ENCODE measurements at regions not wholly inside any gene's neighbourhood (a gene's known extent, or its start where the extent isn't known, plus 50 kb on each side); places are given as distances from the start of the nearest gene placed in this dataset.
"Not testable (repeated sequence)": the region's sequence is repeated elsewhere in the genome, so short reads cannot be mapped to it uniquely, and the experiment has no call there.

GRCh38 chr1:214095896-214096295, 108.1 kb downstream of the PROX1 start:
- H3K36me3 ChIP-seq (ENCODE audit: control insufficient read depth, insufficient read depth, low read length); H3K4me3 ChIP-seq (replicated peaks in 1 of 4; ENCODE audit: control extremely low read depth in 1 of 4, insufficient read depth in 1 of 4, low read depth in 3 of 4, low read length in 4 of 4); H3K9me3 ChIP-seq (ENCODE audit: control insufficient read depth, insufficient read depth, low read depth, low read length); H3K4me2 ChIP-seq (ENCODE audit: extremely low read depth, insufficient read depth, low read length); H3K79me2 ChIP-seq (ENCODE audit: control insufficient read depth, insufficient read depth, low read length); DNase-seq (ENCODE audit: low read depth in 2 of 2); H4K20me1 ChIP-seq (ENCODE audit: control insufficient read depth, extremely low read depth, insufficient read depth, low read length); H3K27me3 ChIP-seq (ENCODE audit: control insufficient read depth, insufficient read depth, low read length); H3K4me1 ChIP-seq (ENCODE audit: control insufficient read depth, extremely low read depth, insufficient read depth, low read length); H3K27ac ChIP-seq (ENCODE audit: insufficient read depth, low read length); H3K9ac ChIP-seq (ENCODE audit: insufficient read depth, low read length); H2AFZ ChIP-seq (ENCODE audit: low read length): not testable (repeated sequence)

- Histone ChIP-seq H3K9me3 (ENCODE audit: control insufficient read depth, insufficient read depth, low read depth, low read length) (no peaks in the 10 kb centered on the region), H2AFZ (ENCODE audit: low read length) (no peak overlapping the region), H3K4me2 (ENCODE audit: extremely low read depth, insufficient read depth, low read length) (no peak overlapping the region), H4K20me1 (ENCODE audit: control insufficient read depth, extremely low read depth, insufficient read depth, low read length) (no peaks in the 10 kb centered on the region), H3K36me3 (ENCODE audit: control insufficient read depth, insufficient read depth, low read length) (no peaks in the 10 kb centered on the region), H3K9ac (ENCODE audit: insufficient read depth, low read length) (no peak overlapping the region), H3K79me2 (ENCODE audit: control insufficient read depth, insufficient read depth, low read length) (no peaks in the 10 kb centered on the region), H3K4me1 (ENCODE audit: control insufficient read depth, extremely low read depth, insufficient read depth, low read length) (no peaks in the 10 kb centered on the region), H3K4me3 (replicated peaks in 1 of 4; ENCODE audit: control extremely low read depth in 1 of 4, insufficient read depth in 1 of 4, low read depth in 3 of 4, low read length in 4 of 4) (no peak overlapping the region), H3K27ac (ENCODE audit: insufficient read depth, low read length) (no peak overlapping the region), H3K27me3 (ENCODE audit: control insufficient read depth, insufficient read depth, low read length) (no peaks in the 10 kb centered on the region)
- no peak for DNase-seq (ENCODE audit: low read depth in 2 of 2)
- TF ChIP-seq EZH2 (IDR thresholded peaks at IDR 0.05; ENCODE audit: low read length, missing control alignments) (no peak), CTCF (conservative IDR thresholded peaks at IDR 0.05 in 1 of 2, IDR thresholded peaks at IDR 0.05 in 1 of 2; ENCODE audit: low read depth in 1 of 2, low read length in 2 of 2) (no peak)
Observed at GRCh38 chr1:214101246-214101645, 113.5 kb downstream of the PROX1 start.

- H3K27me3 ChIP-seq (ENCODE audit: control insufficient read depth, insufficient read depth, low read length) = no peaks in the 10 kb centered on the region
- H3K9me3 ChIP-seq (ENCODE audit: control insufficient read depth, insufficient read depth, low read depth, low read length) = no peaks in the 10 kb centered on the region
- no peaks in the 10 kb centered on the region for H3K36me3 ChIP-seq (ENCODE audit: control insufficient read depth, insufficient read depth, low read length)
- H3K9ac ChIP-seq (ENCODE audit: insufficient read depth, low read length) = no peak overlapping the region
- H3K27ac ChIP-seq (ENCODE audit: insufficient read depth, low read length) = no peak overlapping the region
- no peaks in the 10 kb centered on the region for H3K79me2 ChIP-seq (ENCODE audit: control insufficient read depth, insufficient read depth, low read length)
- no peak for DNase-seq (ENCODE audit: low read depth in 2 of 2)
- TF ChIP-seq CTCF (conservative IDR thresholded peaks at IDR 0.05 in 1 of 2, IDR thresholded peaks at IDR 0.05 in 1 of 2; ENCODE audit: low read depth in 1 of 2, low read length in 2 of 2) = no peak
- no peak for TF ChIP-seq EZH2 (IDR thresholded peaks at IDR 0.05; ENCODE audit: low read length, missing control alignments)
- H3K4me1 ChIP-seq (ENCODE audit: control insufficient read depth, extremely low read depth, insufficient read depth, low read length) = no peaks in the 10 kb centered on the region
- no peak overlapping the region for H3K4me3 ChIP-seq (replicated peaks in 1 of 4; ENCODE audit: control extremely low read depth in 1 of 4, insufficient read depth in 1 of 4, low read depth in 3 of 4, low read length in 4 of 4)
- H2AFZ ChIP-seq (ENCODE audit: low read length) = no peak overlapping the region
- no peak overlapping the region for H3K4me2 ChIP-seq (ENCODE audit: extremely low read depth, insufficient read depth, low read length)
- H4K20me1 ChIP-seq (ENCODE audit: control insufficient read depth, extremely low read depth, insufficient read depth, low read length) = no peaks in the 10 kb centered on the region
Observed at GRCh38 chr1:214101828-214102227, 114.1 kb downstream of the PROX1 start.
